Ishikawa (cell line): ENCODE measurements at regions not wholly inside any gene's neighbourhood (a gene's known extent, or its start where the extent isn't known, plus 50 kb on each side); places are given as distances from the start of the nearest gene placed in this dataset.

Source experiments
- CEBPB ChIP-seq: IDR thresholded peaks from 2 replicates; pipeline ENCODE4 v1.6.1; 2012
- CREB1 ChIP-seq: IDR thresholded peaks from 2 replicates; pipeline ENCODE4 v1.6.1; 2012; ENCODE audit warnings: low read depth
- EGR1 ChIP-seq: IDR thresholded peaks from 2 replicates; pipeline ENCODE4 v1.6.1; 2012
- EP300 ChIP-seq: IDR thresholded peaks from 2 replicates; pipeline ENCODE4 v1.6.1; 2012; ENCODE audit warnings: borderline replicate concordance
- FOXM1 ChIP-seq: IDR thresholded peaks from 2 replicates; pipeline ENCODE4 v1.6.1; 2012; ENCODE audit warnings: low read depth, borderline replicate concordance
- MAX ChIP-seq: IDR thresholded peaks from 2 replicates; pipeline ENCODE4 v1.6.1; 2012
- NFIC ChIP-seq: IDR thresholded peaks from 2 replicates; pipeline ENCODE4 v1.6.1; 2012
- RAD21 ChIP-seq: IDR thresholded peaks from 2 replicates; pipeline ENCODE4 v1.6.1; 2012; ENCODE audit warnings: low read depth
- REST ChIP-seq: IDR thresholded peaks from 2 replicates; pipeline ENCODE4 v1.6.1; 2012; ENCODE audit warnings: low read depth, mild to moderate bottlenecking
- TAF1 ChIP-seq: IDR thresholded peaks from 2 replicates; pipeline ENCODE4 v1.6.1; 2012; ENCODE audit warnings: low read depth, mild to moderate bottlenecking
- TCF12 ChIP-seq: IDR thresholded peaks from 2 replicates; pipeline ENCODE4 v1.6.1; 2012; ENCODE audit warnings: low read depth
- TEAD4 ChIP-seq: IDR thresholded peaks from 2 replicates; pipeline ENCODE4 v1.6.1; 2012
- USF1 ChIP-seq: IDR thresholded peaks from 2 replicates; pipeline ENCODE4 v1.6.1; 2012
- YY1 ChIP-seq: IDR thresholded peaks from 2 replicates; pipeline ENCODE4 v1.6.1; 2012; ENCODE audit warnings: low read depth
- ZBTB7A ChIP-seq: IDR thresholded peaks from 2 replicates; pipeline ENCODE4 v1.6.1; 2012; ENCODE audit warnings: low read depth

- TF ChIP-seq YY1 (no peak), TEAD4 (no peak), MAX (no peak), RAD21 (no peak), USF1 (no peak), ZBTB7A (no peak), CEBPB (no peak), TCF12 (no peak), FOXM1 (no peak), TAF1 (no peak)
Measured at GRCh38 chr7:119643558-119643957, 629.4 kb upstream of the KCND2 start.

- TF ChIP-seq RAD21 (no peak), TEAD4 (no peak), REST (no peak), YY1 (no peak), CREB1 (no peak), USF1 (no peak), EGR1 (no peak), ZBTB7A (no peak), TAF1 (no peak), TCF12 (no peak), EP300 (no peak), CEBPB (no peak), NFIC (no peak), FOXM1 (no peak), MAX (no peak)
Measured at GRCh38 chr7:119647286-119647685, 625.7 kb upstream of the KCND2 start.

GRCh38 chr7:119660080-119660479, 612.9 kb upstream of the KCND2 start:
- TF ChIP-seq YY1 (no peak), ZBTB7A (no peak), FOXM1 (no peak), EP300 (no peak), NFIC (no peak), CEBPB (no peak), MAX (no peak), TCF12 (no peak), USF1 (no peak), CREB1 (no peak), TEAD4 (no peak), RAD21 (no peak), TAF1 (no peak)

GRCh38 chr7:119664601-119665000, 608.4 kb upstream of the KCND2 start:
- TF ChIP-seq TCF12 (no peak), ZBTB7A (no peak), EGR1 (no peak), NFIC (no peak)

- no peak for TF ChIP-seq MAX
- TF ChIP-seq TAF1, result no peak
- TF ChIP-seq EGR1, result no peak
- TF ChIP-seq TEAD4, result no peak
Measured at GRCh38 chr7:119665796-119666195, 607.2 kb upstream of the KCND2 start.

- TF ChIP-seq YY1 (no peak), CEBPB (no peak), CREB1 (no peak), USF1 (no peak), TAF1 (no peak), REST (no peak), RAD21 (no peak), FOXM1 (no peak), EP300 (no peak), TCF12 (no peak), NFIC (no peak), MAX (no peak), TEAD4 (no peak), ZBTB7A (no peak), EGR1 (no peak)
Measured at GRCh38 chr7:119681336-119681735, 591.6 kb upstream of the KCND2 start.
